SU-DHL-6 (cell line): ENCODE measurements at regions not wholly inside any gene's neighbourhood (a gene's known extent, or its start where the extent isn't known, plus 50 kb on each side); places are given as distances from the start of the nearest gene placed in this dataset.

Source experiments
- H2AFZ ChIP-seq: fragments of 200-600 bp; sonication (generic); 2 replicates; pipeline ENCODE4 v1.6.1; 2014; ENCODE audit warnings: low read depth, mild to moderate bottlenecking, moderate library complexity, mixed read lengths, antibody characterized with exemption, low read length; ENCODE audit not compliant: severe bottlenecking
- H3F3A ChIP-seq: fragments of 200-600 bp; shearing (Covaris generic); 2 replicates; pipeline ENCODE4 v1.6.0; 2016; ENCODE audit warnings: antibody characterized with exemption, mild to moderate bottlenecking; ENCODE audit not compliant: insufficient read depth
- H3K27ac ChIP-seq: fragments of 200-600 bp; sonication (generic); 2 replicates; pipeline ENCODE4 v1.5.1; 2016; ENCODE audit warnings: low read depth, mild to moderate bottlenecking, low read length, moderate library complexity, mixed read lengths
- H3K27me3 ChIP-seq: fragments of 200-600 bp; sonication (generic), shearing (Covaris generic); 2 replicates; pipeline ENCODE4 v1.6.0; 2014; ENCODE audit warnings: mild to moderate bottlenecking, low read length
- H3K36me3 ChIP-seq: fragments of 200-600 bp; sonication (generic); 2 replicates; pipeline ENCODE4 v1.6.1; 2014; ENCODE audit warnings: mild to moderate bottlenecking, low read length, mixed read lengths
- H3K4me2 ChIP-seq: fragments of 300-600, 200-600 bp; shearing (Covaris generic), sonication (generic); 2 replicates; pipeline ENCODE4 v1.6.0; 2014; ENCODE audit warnings: low read length, low read depth, mild to moderate bottlenecking; ENCODE audit not compliant: poor library complexity, severe bottlenecking
- H3K4me3 ChIP-seq: fragments of 200-600 bp; sonication (generic); 2 replicates; pipeline ENCODE4 v1.5.1; 2014; ENCODE audit warnings: antibody characterized with exemption, low read length, mild to moderate bottlenecking, mixed read lengths; ENCODE audit not compliant: insufficient read depth, poor library complexity, severe bottlenecking
- H3K79me2 ChIP-seq: fragments of 200-600 bp; sonication (generic); 2 replicates; pipeline ENCODE4 v1.6.1; 2014; ENCODE audit warnings: mild to moderate bottlenecking, low read length, moderate library complexity; ENCODE audit not compliant: insufficient read depth
- H3K9ac ChIP-seq: fragments of 200-600 bp; sonication (generic); 2 replicates; pipeline ENCODE4 v1.7.0; 2014; ENCODE audit warnings: mild to moderate bottlenecking, low read length
- H3K9me2 ChIP-seq: fragments of 200-600 bp; sonication (generic); replicated peaks from 2 replicates; pipeline ENCODE4 v1.6.1; 2014; ENCODE audit warnings: low read length; ENCODE audit not compliant: insufficient read depth
- H3K9me3 ChIP-seq: fragments of 200-600 bp; sonication (generic); 2 replicates; pipeline ENCODE4 v1.6.1; 2014; ENCODE audit warnings: low read length, mixed read lengths; ENCODE audit not compliant: insufficient read depth
- H4K20me1 ChIP-seq: fragments of 200-600 bp; sonication (generic); 2 replicates; pipeline ENCODE4 v1.6.1; 2014; ENCODE audit warnings: low read depth, mild to moderate bottlenecking, antibody characterized with exemption, low read length, moderate library complexity, mixed read lengths
- CTCF ChIP-seq: fragments of 200-600 bp; sonication (generic); IDR thresholded peaks from one replicate; pipeline ENCODE4 v1.5.1; 2017; ENCODE audit warnings: antibody characterized with exemption, mild to moderate bottlenecking, low read length, moderate library complexity; ENCODE audit not compliant: insufficient read depth, poor library complexity, severe bottlenecking
- EZH2phosphoT487 ChIP-seq: fragments of 200-600 bp; sonication (generic), shearing (Covaris generic); conservative IDR thresholded peaks from 2 replicates; pipeline ENCODE4 v1.6.1; 2018; ENCODE audit warnings: mild to moderate bottlenecking, antibody characterized with exemption, low read length, moderate library complexity, mixed read lengths

GRCh38 chr7:131943211-131943610 lies 386.8 kb upstream of the PODXL start:
- Histone ChIP-seq H3K79me2 (no peaks in the 10 kb centered on the region), H3K27ac (no peak overlapping the region), H3K4me3 (no peak overlapping the region), H2AFZ (no peak overlapping the region), H3K27me3 (no peaks in the 10 kb centered on the region; the same call in 1 of the 2 replicates), H3K9me2 (no peaks in the 10 kb centered on the region), H3K9ac (no peak overlapping the region), H3K4me2 (no peak overlapping the region), H4K20me1 (no peaks in the 10 kb centered on the region), H3K36me3 (no peaks in the 10 kb centered on the region), H3F3A (no peaks in the 10 kb centered on the region), H3K9me3 (no peaks in the 10 kb centered on the region)
- TF ChIP-seq CTCF (no peak), EZH2phosphoT487 (no peak)

- Histone ChIP-seq H3K27ac (no peak overlapping the region), H3K27me3 (no peaks in the 10 kb centered on the region; the same call in 1 of the 2 replicates), H3F3A (no peaks in the 10 kb centered on the region), H3K79me2 (no peaks in the 10 kb centered on the region), H3K9me3 (no peaks in the 10 kb centered on the region), H2AFZ (no peak overlapping the region), H3K36me3 (no peaks in the 10 kb centered on the region), H3K9ac (no peak overlapping the region), H4K20me1 (no peaks in the 10 kb centered on the region), H3K4me3 (no peak overlapping the region), H3K9me2 (no peaks in the 10 kb centered on the region), H3K4me2 (no peak overlapping the region)
- TF ChIP-seq CTCF = no peak
- no peak for TF ChIP-seq EZH2phosphoT487
Measured at GRCh38 chr7:131942287-131943150, 386.1 kb upstream of the PODXL start.

- Histone ChIP-seq H2AFZ (no peak overlapping the region), H3F3A (no peaks in the 10 kb centered on the region), H3K36me3 (no peaks in the 10 kb centered on the region), H3K27ac (no peak overlapping the region), H4K20me1 (no peaks in the 10 kb centered on the region), H3K27me3 (no peaks in the 10 kb centered on the region; the same call in 1 of the 2 replicates), H3K79me2 (no peaks in the 10 kb centered on the region), H3K9me3 (no peaks in the 10 kb centered on the region), H3K4me3 (no peak overlapping the region), H3K4me2 (no peak overlapping the region), H3K9ac (no peak overlapping the region), H3K9me2 (no peaks in the 10 kb centered on the region)
- TF ChIP-seq CTCF (no peak), EZH2phosphoT487 (no peak)
Measured at GRCh38 chr7:131941291-131941690, 384.9 kb upstream of the PODXL start.
